PC-9 (cell line): ENCODE measurements at regions not wholly inside any gene's neighbourhood (a gene's known extent, or its start where the extent isn't known, plus 50 kb on each side); places are given as distances from the start of the nearest gene placed in this dataset. TPM values are rescaled to one million over a fixed set of nuclear protein-coding genes. Genes with fewer than 3 reads are reported as not detected.

Experiments
- BruUV-seq: library from RNA; stranded (reverse); fragments of 400-500 nt; replicated peaks from 2 replicates; lab custom pipeline; 2021; lab: Mats Ljungman, UMichigan
- CTCF ChIA-PET: fragments of 300-600 bp; sonication (Branson Sonifier 250); formaldehyde crosslinking; loops from one replicate; lab custom pipeline; 2022; ENCODE audit warnings: antibody characterized with exemption; lab: Charles Lee
- POLR2A ChIA-PET: fragments of 300-600 bp; sonication (Branson Sonifier 250); formaldehyde crosslinking; loops from one replicate; lab custom pipeline; 2022; ENCODE audit warnings: antibody characterized with exemption; ENCODE audit not compliant: unreplicated experiment; lab: Charles Lee
- DNase-seq, 2 experiments: peaks; one replicate each; pipeline versions ENCODE4 v3.0.0 to v3.0.0-alpha.2; 2015 to 2022; ENCODE audit warnings: mixed read lengths in 1 of 2
- H2AFZ ChIP-seq: fragments of 200-600 bp; sonication (generic); 2 replicates; pipeline ENCODE4 v1.8.1; 2017; ENCODE audit warnings: antibody characterized with exemption
- H3F3A ChIP-seq: fragments of 200-600 bp; sonication (generic); 2 replicates; pipeline ENCODE4 v1.8.1; 2017; ENCODE audit warnings: antibody characterized with exemption, mild to moderate bottlenecking, low read depth; ENCODE audit not compliant: insufficient read depth
- H3K27ac ChIP-seq: fragments of 200-600 bp; sonication (generic); 2 replicates; pipeline ENCODE4 v1.6.1; 2016; ENCODE audit warnings: mixed run types
- H3K27me3 ChIP-seq: fragments of 200-600 bp; sonication (generic); 2 replicates; pipeline ENCODE4 v1.6.1; 2016; ENCODE audit warnings: low read depth, mixed run types; ENCODE audit not compliant: insufficient read depth
- H3K36me3 ChIP-seq: fragments of 200-600 bp; sonication (generic); 2 replicates; pipeline ENCODE4 v1.6.1; 2016; ENCODE audit warnings: low read depth, mixed run types
- H3K4me1 ChIP-seq: fragments of 200-600 bp; sonication (generic); replicated peaks from 2 replicates; pipeline ENCODE4 v1.6.1; 2016; ENCODE audit warnings: mixed run types; ENCODE audit not compliant: insufficient read depth
- H3K4me2 ChIP-seq: fragments of 200-600 bp; sonication (generic); 2 replicates; pipeline ENCODE4 v1.6.1; 2017; ENCODE audit warnings: mixed run types
- H3K4me3 ChIP-seq: fragments of 200-600 bp; sonication (generic); 2 replicates; pipeline ENCODE4 v1.6.1; 2016; ENCODE audit warnings: mixed run types
- H3K79me2 ChIP-seq: fragments of 200-600 bp; sonication (generic); 2 replicates; pipeline ENCODE4 v1.6.1; 2017; ENCODE audit warnings: low read depth, mixed run types
- H3K9me2 ChIP-seq: fragments of 200-600 bp; sonication (generic); 2 replicates; pipeline ENCODE4 v1.8.1; 2017; ENCODE audit warnings: mild to moderate bottlenecking; ENCODE audit not compliant: insufficient read depth
- H3K9me3 ChIP-seq: fragments of 200-600 bp; sonication (generic); 2 replicates; pipeline ENCODE4 v1.8.1; 2016; ENCODE audit warnings: low read depth; ENCODE audit not compliant: insufficient read depth
- H4K20me1 ChIP-seq: fragments of 200-600 bp; sonication (generic); 2 replicates; pipeline ENCODE4 v1.8.1; 2017; ENCODE audit not compliant: insufficient read depth
- CTCF ChIP-seq: fragments of 200-600 bp; sonication (generic); conservative IDR thresholded peaks from 2 replicates; pipeline ENCODE4 v1.6.1; 2017; ENCODE audit warnings: mixed run types, antibody characterized with exemption, mild to moderate bottlenecking, moderate library complexity
- EZH2 ChIP-seq: fragments of 200-600 bp; sonication (generic); IDR thresholded peaks from 2 replicates; pipeline ENCODE4 v1.8.0; 2017; ENCODE audit warnings: antibody characterized with exemption, low read depth
- intact Hi-C: fragments of 100-400 bp; cut with micrococcal nuclease; formaldehyde crosslinking; loops from one replicate; pipeline ENCODE4 v1.10.0; 2022; ENCODE audit not compliant: unreplicated experiment
- microRNA-seq: library from miRNA; unstranded; fragments of <30 nt; microRNA quantifications from one replicate; pipeline ENCODE4 v1.2.0, GENCODE V29; 2021; ENCODE audit warnings: borderline number of aligned reads, borderline replicate concordance

- Histone ChIP-seq H3K4me2 (no peak overlapping the region), H4K20me1 (no peaks in the 10 kb centered on the region), H3F3A (no peaks in the 10 kb centered on the region; the same call in 1 of the 2 replicates), H3K36me3 (no peaks in the 10 kb centered on the region), H3K9me3 (peaks cover 15% of the 10 kb centered on the region), H3K79me2 (no peaks in the 10 kb centered on the region), H3K27ac (no peak overlapping the region), H3K9me2 (no peaks in the 10 kb centered on the region), H3K27me3 (no peaks in the 10 kb centered on the region), H3K4me1 (peaks cover 10% of the 10 kb centered on the region), H3K4me3 (no peak overlapping the region), H2AFZ (no peak overlapping the region)
- ChIA-PET POLR2A (no interaction called here), CTCF (no interaction called here)
- TF ChIP-seq EZH2 = no peak
- BruUV-seq = no TSS peak
- intact Hi-C loops = no loop called here
- DNase-seq = no peak
Measured at GRCh38 chr2:10249798-10250197, 52.9 kb upstream of the HPCAL1 start.

GRCh38 chr2:10252224-10252623 is 50.5 kb upstream of the HPCAL1 start:
- no peak for DNase-seq
- ChIA-PET POLR2A (no interaction called here), CTCF (no interaction called here)
- Histone ChIP-seq H3K4me3 (no peak overlapping the region), H3K9me2 (no peaks in the 10 kb centered on the region), H3K79me2 (no peaks in the 10 kb centered on the region), H4K20me1 (no peaks in the 10 kb centered on the region), H3K9me3 (peaks cover 15% of the 10 kb centered on the region), H3K36me3 (no peaks in the 10 kb centered on the region), H3K4me1 (peaks cover 15% of the 10 kb centered on the region), H3K4me2 (no peak overlapping the region), H3K27ac (no peak overlapping the region), H2AFZ (no peak overlapping the region), H3F3A (no peaks in the 10 kb centered on the region; the same call in 1 of the 2 replicates), H3K27me3 (no peaks in the 10 kb centered on the region)
- intact Hi-C loops = no loop called here
- no TSS peak for BruUV-seq
- TF ChIP-seq EZH2 (no peak), CTCF (no peak)

- TF ChIP-seq CTCF (no peak), EZH2 (no peak)
- BruUV-seq = no TSS peak
- peaks cover 15% of the 10 kb centered on the region for H3K9me3 ChIP-seq
- H3K4me3 ChIP-seq = no peak overlapping the region
- no peak overlapping the region for H3K27ac ChIP-seq
- no peak overlapping the region for H3K4me2 ChIP-seq
- ChIA-PET CTCF (no interaction called here), POLR2A (no interaction called here)
- H3K9me2 ChIP-seq = no peaks in the 10 kb centered on the region
- H3K27me3 ChIP-seq = no peaks in the 10 kb centered on the region
- H3K36me3 ChIP-seq = no peaks in the 10 kb centered on the region
- no peak overlapping the region for H2AFZ ChIP-seq
- intact Hi-C loops = no loop called here
- DNase-seq = no peak
- H3K79me2 ChIP-seq = no peaks in the 10 kb centered on the region
- H4K20me1 ChIP-seq = no peaks in the 10 kb centered on the region
- peaks cover 15% of the 10 kb centered on the region for H3K4me1 ChIP-seq
- no peaks in the 10 kb centered on the region; the same call in 1 of the 2 replicates for H3F3A ChIP-seq
Measured at GRCh38 chr2:10252661-10253060, 50.0 kb upstream of the HPCAL1 start.

Small RNAs in the stretch of these regions (microRNA-seq; reads per million reads assigned to microRNA genes)
- gene MIR4261 = not detected
